ENCODE measurements at regions not wholly inside any gene's neighbourhood (a gene's known extent, or its start where the extent isn't known, plus 50 kb on each side); places are given as distances from the start of the nearest gene placed in this dataset.

DNA sequence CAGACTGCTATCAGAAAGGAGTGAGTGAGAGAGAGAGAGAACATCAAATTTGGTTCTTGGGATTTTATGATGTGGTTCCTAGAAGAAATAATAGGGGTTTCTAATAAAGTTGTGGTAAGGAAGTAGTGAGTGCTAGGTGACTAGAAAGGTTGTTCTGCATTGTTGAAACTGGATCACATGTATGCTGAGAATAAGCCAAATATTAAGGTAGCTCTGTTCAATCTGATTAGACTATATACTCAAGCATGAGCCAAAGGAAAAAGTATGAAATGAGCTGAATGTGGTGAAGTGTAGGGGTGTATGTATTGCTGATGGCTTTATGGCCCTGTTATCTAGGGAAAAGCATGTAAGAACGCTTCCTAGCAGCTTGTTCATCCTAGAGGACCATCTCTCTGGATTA, 63.0 kb upstream of the IMPG1 start:
- no peak overlapping the region for H3K4me3 ChIP-seq
- no peak overlapping the region for H3K27ac ChIP-seq
- no peak for ATAC-seq
- WGBS (ENCODE audit: missing lambda C conversion rate) = 0% methylated on average over 1 of the region's 1 CpG
- no peaks in the 10 kb centered on the region for H3K4me1 ChIP-seq
- POLR2A ChIA-PET = no interaction called here
- DNase-seq (ENCODE audit: low read depth in 1 of 2, low spot score in 1 of 2) = no peak
- H3K9me3 ChIP-seq = no peaks in the 10 kb centered on the region
- no peak overlapping the region for H3K4me2 ChIP-seq
- TF ChIP-seq FOXS1 (CRISPR knock-in tag; IDR thresholded peaks at IDR 0.05) = no peak
- no peak for TF ChIP-seq SREBF2 (IDR thresholded peaks at IDR 0.05)
- no peak for TF ChIP-seq RNF2 (IDR thresholded peaks at IDR 0.05; ENCODE audit: borderline replicate concordance, low read depth)
- no peak for TF ChIP-seq CBX8 (IDR thresholded peaks at IDR 0.05)
- no peak for TF ChIP-seq EP300 (IDR thresholded peaks at IDR 0.05)
- no peak for TF ChIP-seq HEYL (CRISPR knock-in tag; IDR thresholded peaks at IDR 0.05)
- no peak for TF ChIP-seq NFE2L2 (conservative IDR thresholded peaks at IDR 0.05; ENCODE audit: low read length)
- TF ChIP-seq SMC3 (IDR thresholded peaks at IDR 0.05) = no peak
- TF ChIP-seq TFCP2L1 (CRISPR knock-in tag; IDR thresholded peaks at IDR 0.05) = no peak
- TF ChIP-seq NPAS2 (CRISPR knock-in tag; IDR thresholded peaks at IDR 0.05; ENCODE audit: borderline replicate concordance) = no peak
- TF ChIP-seq MYC (IDR thresholded peaks at IDR 0.05; ENCODE audit: borderline replicate concordance, low read length) = no peak
- TF ChIP-seq RAD21 (conservative IDR thresholded peaks at IDR 0.05 in 1 of 2, IDR thresholded peaks at IDR 0.05 in 1 of 2) = no peak
- TF ChIP-seq EHF (CRISPR knock-in tag; IDR thresholded peaks at IDR 0.05) = no peak
- TF ChIP-seq HDAC2 (IDR thresholded peaks at IDR 0.05) = no peak
- TF ChIP-seq HOXB5 (CRISPR knock-in tag; IDR thresholded peaks at IDR 0.05) = no peak
- no peak for TF ChIP-seq TP53 (CRISPR knock-in tag; IDR thresholded peaks at IDR 0.05)
- no peak for TF ChIP-seq JUNB (IDR thresholded peaks at IDR 0.05)
- TF ChIP-seq ELK1 (IDR thresholded peaks at IDR 0.05; ENCODE audit: low read depth, low read length) = no peak
- TF ChIP-seq GATA3 (IDR thresholded peaks at IDR 0.05; ENCODE audit: borderline replicate concordance) = no peak
- FAIRE-seq = no peak
- CTCF ChIA-PET = no interaction called here

DNA sequence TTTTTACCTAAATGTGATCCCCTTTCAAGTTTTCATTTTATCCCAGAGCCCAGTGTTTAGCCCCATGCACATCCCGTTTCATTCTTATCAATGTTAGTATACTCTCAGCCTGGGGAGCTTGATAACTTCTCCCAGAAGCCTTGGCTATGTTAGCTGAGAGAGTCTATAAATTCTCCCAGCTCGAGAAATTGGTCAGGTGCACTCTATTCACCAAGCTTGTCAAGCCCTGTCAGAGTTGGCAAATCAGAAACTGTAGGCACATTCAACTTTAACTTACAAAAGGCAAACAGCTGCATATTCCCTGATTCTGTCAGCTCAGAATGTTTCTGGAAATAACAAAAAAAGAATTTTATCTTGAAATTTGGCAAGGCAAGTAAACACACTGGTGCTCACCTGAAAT, 62.2 kb upstream of the IMPG1 start:
- H3K9me3 ChIP-seq = no peaks in the 10 kb centered on the region
- 4% methylated on average over 2 of the region's 2 CpGs for WGBS (ENCODE audit: missing lambda C conversion rate)
- FAIRE-seq (no peak), ATAC-seq (no peak), DNase-seq (ENCODE audit: low read depth in 1 of 2, low spot score in 1 of 2) (no peak)
- no peaks in the 10 kb centered on the region for H3K4me1 ChIP-seq
- ChIA-PET CTCF (no interaction called here), POLR2A (no interaction called here)
- no peak overlapping the region for H3K4me3 ChIP-seq
- H3K27ac ChIP-seq = no peak overlapping the region
- no peak for TF ChIP-seq KDM5A (IDR thresholded peaks at IDR 0.05)
- no peak overlapping the region for H3K4me2 ChIP-seq

GRCh38 chr6:76124018-76124417, 51.6 kb upstream of the IMPG1 start:
- H3K4me1 ChIP-seq = no peaks in the 10 kb centered on the region
- CTCF ChIA-PET = no interaction called here
- TF ChIP-seq REST (IDR thresholded peaks at IDR 0.05) (no peak), E2F6 (IDR thresholded peaks at IDR 0.05; ENCODE audit: borderline replicate concordance, low read depth) (no peak), ZSCAN20 (CRISPR knock-in tag; IDR thresholded peaks at IDR 0.05) (no peak), MAZ (IDR thresholded peaks at IDR 0.05; ENCODE audit: borderline replicate concordance, low read depth, low read length) (no peak), CEBPB (IDR thresholded peaks at IDR 0.05) (no peak)
- TF ChIP-seq, protein P1, sequence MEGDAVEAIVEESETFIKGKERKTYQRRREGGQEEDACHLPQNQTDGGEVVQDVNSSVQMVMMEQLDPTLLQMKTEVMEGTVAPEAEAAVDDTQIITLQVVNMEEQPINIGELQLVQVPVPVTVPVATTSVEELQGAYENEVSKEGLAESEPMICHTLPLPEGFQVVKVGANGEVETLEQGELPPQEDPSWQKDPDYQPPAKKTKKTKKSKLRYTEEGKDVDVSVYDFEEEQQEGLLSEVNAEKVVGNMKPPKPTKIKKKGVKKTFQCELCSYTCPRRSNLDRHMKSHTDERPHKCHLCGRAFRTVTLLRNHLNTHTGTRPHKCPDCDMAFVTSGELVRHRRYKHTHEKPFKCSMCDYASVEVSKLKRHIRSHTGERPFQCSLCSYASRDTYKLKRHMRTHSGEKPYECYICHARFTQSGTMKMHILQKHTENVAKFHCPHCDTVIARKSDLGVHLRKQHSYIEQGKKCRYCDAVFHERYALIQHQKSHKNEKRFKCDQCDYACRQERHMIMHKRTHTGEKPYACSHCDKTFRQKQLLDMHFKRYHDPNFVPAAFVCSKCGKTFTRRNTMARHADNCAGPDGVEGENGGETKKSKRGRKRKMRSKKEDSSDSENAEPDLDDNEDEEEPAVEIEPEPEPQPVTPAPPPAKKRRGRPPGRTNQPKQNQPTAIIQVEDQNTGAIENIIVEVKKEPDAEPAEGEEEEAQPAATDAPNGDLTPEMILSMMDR (IDR thresholded peaks at IDR 0.05) = no peak
- no peaks in the 10 kb centered on the region for H3K9me3 ChIP-seq
- no peak overlapping the region for H3K4me2 ChIP-seq
- POLR2A ChIA-PET = no interaction called here
- ATAC-seq (no peak), FAIRE-seq (no peak), DNase-seq (ENCODE audit: low read depth in 1 of 2, low spot score in 1 of 2) (no peak)
- H3K27ac ChIP-seq = no peak overlapping the region
- H3K4me3 ChIP-seq = no peak overlapping the region
- WGBS (ENCODE audit: missing lambda C conversion rate) = 9% methylated on average over 1 of the region's 1 CpG
